Hepatocyte (in vitro differentiated cells): ENCODE measurements at regions not wholly inside any gene's neighbourhood (a gene's known extent, or its start where the extent isn't known, plus 50 kb on each side); places are given as distances from the start of the nearest gene placed in this dataset.

Experiments
- DNase-seq: peaks from one replicate; pipeline ENCODE4 v3.0.0-alpha.2; 2016; ENCODE audit warnings: low spot score
- H2AFZ ChIP-seq: fragments of 200-600 bp; sonication (generic); 2 replicates; pipeline ENCODE4 v1.6.0; 2016; ENCODE audit warnings: antibody characterized with exemption, mild to moderate bottlenecking
- H3K27ac ChIP-seq: fragments of 200-600 bp; sonication (generic); 2 replicates; pipeline ENCODE4 v1.5.1; 2016; ENCODE audit warnings: mild to moderate bottlenecking
- H3K27me3 ChIP-seq: fragments of 200-600 bp; sonication (generic); 2 replicates; pipeline ENCODE4 v1.6.1; 2016
- H3K36me3 ChIP-seq: fragments of 200-600 bp; sonication (generic); replicated peaks from 2 replicates; pipeline ENCODE4 v1.5.1; 2016; ENCODE audit warnings: low read depth; ENCODE audit not compliant: insufficient read depth
- H3K4me1 ChIP-seq: fragments of 200-600 bp; sonication (generic); 2 replicates; pipeline ENCODE4 v1.5.1; 2016; ENCODE audit warnings: mild to moderate bottlenecking, moderate library complexity; ENCODE audit not compliant: insufficient read depth
- H3K4me2 ChIP-seq: fragments of 200-600 bp; sonication (generic); 2 replicates; pipeline ENCODE4 v1.6.0; 2016
- H3K4me3 ChIP-seq: fragments of 200-600 bp; sonication (generic); 2 replicates; pipeline ENCODE4 v1.5.1; 2016; ENCODE audit warnings: mild to moderate bottlenecking
- H3K79me2 ChIP-seq: fragments of 200-600 bp; sonication (generic); 2 replicates; pipeline ENCODE4 v1.6.0; 2017; ENCODE audit warnings: mild to moderate bottlenecking
- H3K9me2 ChIP-seq: fragments of 200-600 bp; sonication (generic); replicated peaks from 2 replicates; pipeline ENCODE4 v1.6.0; 2017; ENCODE audit warnings: mild to moderate bottlenecking; ENCODE audit not compliant: insufficient read depth
- H3K9me3 ChIP-seq: fragments of 200-600 bp; sonication (generic); 2 replicates; pipeline ENCODE4 v1.5.1; 2016; ENCODE audit warnings: low read depth, mild to moderate bottlenecking
- H4K20me1 ChIP-seq: fragments of 200-600 bp; sonication (generic); 2 replicates; pipeline ENCODE4 v1.6.0; 2016; ENCODE audit warnings: mild to moderate bottlenecking; ENCODE audit not compliant: insufficient read depth, poor library complexity, severe bottlenecking
- CTCF ChIP-seq: fragments of 200-600 bp; sonication (generic); IDR thresholded peaks from 2 replicates; pipeline ENCODE4 v1.5.1; 2016; ENCODE audit warnings: antibody characterized with exemption, mild to moderate bottlenecking; ENCODE audit not compliant: poor library complexity
- EZH2 ChIP-seq: fragments of 200-600 bp; sonication (generic); IDR thresholded peaks from 2 replicates; pipeline ENCODE4 v1.6.1; 2016; ENCODE audit warnings: antibody characterized with exemption, mild to moderate bottlenecking, borderline replicate concordance
- EZH2phosphoT487 ChIP-seq: fragments of 200-600 bp; sonication (generic); IDR thresholded peaks from one replicate; pipeline ENCODE4 v1.6.1; 2018; ENCODE audit warnings: antibody characterized with exemption, mild to moderate bottlenecking, low read depth, moderate library complexity; ENCODE audit not compliant: unreplicated experiment, severe bottlenecking
- WGBS: methylation state at CpG from one replicate; pipeline ENCODE4 v1.1.6; 2016; ENCODE audit warnings: low lambda C conversion rate; ENCODE audit errors: missing lambda C conversion rate; 5-methylcytosine and 5-hydroxymethylcytosine counted together

GRCh38 chr3:182500289-182500688 lies 293.0 kb upstream of the ATP11B start:
- no peak overlapping the region for H3K4me3 ChIP-seq
- no peak overlapping the region for H2AFZ ChIP-seq
- no peaks in the 10 kb centered on the region for H3K79me2 ChIP-seq
- no peaks in the 10 kb centered on the region for H3K36me3 ChIP-seq
- H3K27ac ChIP-seq: no peak overlapping the region
- WGBS: 51% methylated on average over 10 of the region's 10 CpGs
- no peaks in the 10 kb centered on the region for H3K9me3 ChIP-seq
- H3K4me1 ChIP-seq: no peaks in the 10 kb centered on the region
- H3K27me3 ChIP-seq: no peaks in the 10 kb centered on the region
- H3K4me2 ChIP-seq: no peak overlapping the region
- H3K9me2 ChIP-seq: no peaks in the 10 kb centered on the region
- TF ChIP-seq EZH2 (no peak), EZH2phosphoT487 (no peak), CTCF (no peak)
- H4K20me1 ChIP-seq: no peaks in the 10 kb centered on the region
- DNase-seq: no peak

- WGBS: 79% methylated on average over 3 of the region's 3 CpGs
Measured at GRCh38 chr3:182501856-182502255, 291.4 kb upstream of the ATP11B start.

GRCh38 chr3:182503401-182503800 lies 289.9 kb upstream of the ATP11B start:
- Histone ChIP-seq H3K27ac (no peak overlapping the region), H3K4me3 (no peak overlapping the region), H3K4me2 (no peak overlapping the region), H3K9me3 (no peaks in the 10 kb centered on the region), H2AFZ (no peak overlapping the region), H3K36me3 (no peaks in the 10 kb centered on the region), H4K20me1 (no peaks in the 10 kb centered on the region), H3K9me2 (no peaks in the 10 kb centered on the region), H3K79me2 (no peaks in the 10 kb centered on the region), H3K27me3 (no peaks in the 10 kb centered on the region), H3K4me1 (no peaks in the 10 kb centered on the region)
- no peak for DNase-seq
- TF ChIP-seq CTCF (no peak), EZH2 (no peak), EZH2phosphoT487 (no peak)
- 70% methylated on average over 2 of the region's 2 CpGs for WGBS

More at GRCh38 chr3:182501856-182502255, 291.4 kb upstream of the ATP11B start:
- Histone ChIP-seq H2AFZ (no peak overlapping the region), H3K9me2 (no peaks in the 10 kb centered on the region), H3K4me2 (no peak overlapping the region), H3K4me1 (no peaks in the 10 kb centered on the region), H3K4me3 (no peak overlapping the region), H4K20me1 (no peaks in the 10 kb centered on the region), H3K79me2 (no peaks in the 10 kb centered on the region), H3K27ac (no peak overlapping the region), H3K27me3 (no peaks in the 10 kb centered on the region), H3K9me3 (no peaks in the 10 kb centered on the region), H3K36me3 (no peaks in the 10 kb centered on the region)
- no peak for DNase-seq
- TF ChIP-seq EZH2phosphoT487 (no peak), EZH2 (no peak), CTCF (no peak)

DNA sequence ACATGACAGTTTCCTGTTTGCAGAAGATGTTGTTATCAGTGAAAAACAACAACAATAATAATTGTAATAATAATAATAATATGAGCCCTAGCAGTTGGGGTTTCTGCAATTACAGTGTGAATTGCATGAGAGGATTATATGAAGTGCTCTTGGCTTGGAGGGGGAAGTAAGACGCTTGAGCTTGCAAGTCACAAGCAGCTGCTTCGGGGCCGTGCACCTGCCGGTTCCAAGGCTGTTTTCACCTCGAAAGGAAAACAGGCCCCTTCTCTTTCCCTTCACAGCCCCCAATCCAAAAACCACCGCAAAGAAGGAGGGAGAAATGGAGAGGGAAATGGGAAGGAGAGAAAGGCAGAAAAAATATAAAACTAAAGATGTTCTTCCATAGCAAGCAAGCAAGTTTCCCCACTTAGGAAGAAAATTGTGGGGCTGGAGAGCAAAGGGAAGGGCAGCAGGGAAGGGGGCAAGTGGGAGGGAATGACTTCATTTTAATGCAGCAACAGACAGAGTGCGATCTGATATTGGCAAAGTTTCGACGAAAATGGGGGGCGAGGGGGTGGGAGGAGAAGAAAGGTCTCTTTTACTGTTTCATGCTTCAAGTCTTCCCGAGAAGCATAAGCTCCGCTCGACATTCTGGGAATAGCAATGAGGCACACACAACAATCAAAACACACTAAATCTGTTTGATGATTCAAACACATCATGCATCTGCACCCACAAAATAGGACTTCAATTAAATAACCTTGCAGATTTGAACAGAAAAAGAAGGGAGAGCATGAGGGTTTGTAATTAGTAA lies 284.2 kb upstream of the ATP11B start:
- Histone ChIP-seq H3K79me2 (no peaks in the 10 kb centered on the region), H3K27me3 (no peaks in the 10 kb centered on the region), H3K4me1 (peaks cover 6% of the 10 kb centered on the region), H3K9me3 (no peaks in the 10 kb centered on the region), H3K9me2 (no peaks in the 10 kb centered on the region), H3K27ac (no peak overlapping the region), H3K4me2 (no peak overlapping the region), H3K4me3 (no peak overlapping the region), H3K36me3 (no peaks in the 10 kb centered on the region), H4K20me1 (no peaks in the 10 kb centered on the region), H2AFZ (no peak overlapping the region)
- no peak for TF ChIP-seq EZH2
- no peak for TF ChIP-seq CTCF
- TF ChIP-seq EZH2phosphoT487: no peak
- no peak for DNase-seq
- whole genome bisulfite sequencing: 62% methylated on average over 13 of the region's 13 CpGs
